ENCODE measurements at regions not wholly inside any gene's neighbourhood (a gene's known extent, or its start where the extent isn't known, plus 50 kb on each side); places are given as distances from the start of the nearest gene placed in this dataset.

- Histone ChIP-seq H3K9me3 (ENCODE audit: control insufficient read depth, low read length) (no peaks in the 10 kb centered on the region), H3K27me3 (ENCODE audit: control insufficient read depth, insufficient read depth, low read length, poor library complexity, severe bottlenecking) (peaks cover 31% of the 10 kb centered on the region), H3K4me3 (ENCODE audit: insufficient read depth, low read depth, low read length) (no peak overlapping the region), H3K4me1 (ENCODE audit: control insufficient read depth, insufficient read depth, low read length) (peaks cover 10% of the 10 kb centered on the region), H3K27ac (ENCODE audit: insufficient read depth, low read depth, low read length, poor library complexity, severe bottlenecking) (no peak overlapping the region), H3K36me3 (ENCODE audit: control insufficient read depth, insufficient read depth, low read length) (no peaks in the 10 kb centered on the region)
- WGBS, 2 experiments, result 81 to 84% methylated on average over 8 of the region's 8 CpGs
These were observed 771.3 kb upstream of the TBX3 start for GRCh38 chr12:115455268-115455681.

GRCh38 chr12:115452751-115453281, 768.8 kb upstream of the TBX3 start:
- 31 to 32% methylated on average over 10 of the region's 10 CpGs for WGBS, 2 experiments
- H3K9me3 ChIP-seq (ENCODE audit: control insufficient read depth, low read length), result no peaks in the 10 kb centered on the region

GRCh38 chr12:115451780-115452736, 768.1 kb upstream of the TBX3 start:
- 1% methylated on average over 72 to 83 of the region's 83 CpGs for WGBS, 2 experiments
- peaks cover 13% of the 10 kb centered on the region for H3K4me1 ChIP-seq (ENCODE audit: control insufficient read depth, insufficient read depth, low read length)

More at GRCh38 chr12:115452751-115453281, 768.8 kb upstream of the TBX3 start:
- H3K4me1 ChIP-seq (ENCODE audit: control insufficient read depth, insufficient read depth, low read length), result peaks cover 13% of the 10 kb centered on the region
- H3K36me3 ChIP-seq (ENCODE audit: control insufficient read depth, insufficient read depth, low read length), result no peaks in the 10 kb centered on the region
- H3K27me3 ChIP-seq (ENCODE audit: control insufficient read depth, insufficient read depth, low read length, poor library complexity, severe bottlenecking), result peaks cover 42% of the 10 kb centered on the region
- no peak overlapping the region for H3K27ac ChIP-seq (ENCODE audit: insufficient read depth, low read depth, low read length, poor library complexity, severe bottlenecking)
- H3K4me3 ChIP-seq (ENCODE audit: insufficient read depth, low read depth, low read length), result no peak overlapping the region

GRCh38 chr12:115451151-115451779, 767.3 kb upstream of the TBX3 start:
- Histone ChIP-seq H3K27ac (ENCODE audit: insufficient read depth, low read depth, low read length, poor library complexity, severe bottlenecking) (no peak overlapping the region), H3K36me3 (ENCODE audit: control insufficient read depth, insufficient read depth, low read length) (no peaks in the 10 kb centered on the region), H3K4me3 (ENCODE audit: insufficient read depth, low read depth, low read length) (peak overlapping the region; percentile 29), H3K27me3 (ENCODE audit: control insufficient read depth, insufficient read depth, low read length, poor library complexity, severe bottlenecking) (peaks cover 42% of the 10 kb centered on the region), H3K9me3 (ENCODE audit: control insufficient read depth, low read length) (no peaks in the 10 kb centered on the region), H3K4me1 (ENCODE audit: control insufficient read depth, insufficient read depth, low read length) (peaks cover 13% of the 10 kb centered on the region)
- WGBS, 2 experiments, result 46 to 49% methylated on average over 12 of the region's 12 CpGs

More at GRCh38 chr12:115451780-115452736, 768.1 kb upstream of the TBX3 start:
- Histone ChIP-seq H3K9me3 (ENCODE audit: control insufficient read depth, low read length) (no peaks in the 10 kb centered on the region), H3K4me3 (ENCODE audit: insufficient read depth, low read depth, low read length) (peak overlapping the region; percentile 29), H3K36me3 (ENCODE audit: control insufficient read depth, insufficient read depth, low read length) (no peaks in the 10 kb centered on the region), H3K27me3 (ENCODE audit: control insufficient read depth, insufficient read depth, low read length, poor library complexity, severe bottlenecking) (peaks cover 42% of the 10 kb centered on the region), H3K27ac (ENCODE audit: insufficient read depth, low read depth, low read length, poor library complexity, severe bottlenecking) (no peak overlapping the region)

- Histone ChIP-seq H3K27me3 (ENCODE audit: control insufficient read depth, insufficient read depth, low read length, poor library complexity, severe bottlenecking) (peaks cover 42% of the 10 kb centered on the region), H3K36me3 (ENCODE audit: control insufficient read depth, insufficient read depth, low read length) (no peaks in the 10 kb centered on the region), H3K4me1 (ENCODE audit: control insufficient read depth, insufficient read depth, low read length) (peaks cover 13% of the 10 kb centered on the region), H3K9me3 (ENCODE audit: control insufficient read depth, low read length) (no peaks in the 10 kb centered on the region), H3K27ac (ENCODE audit: insufficient read depth, low read depth, low read length, poor library complexity, severe bottlenecking) (no peak overlapping the region), H3K4me3 (ENCODE audit: insufficient read depth, low read depth, low read length) (no peak overlapping the region)
- 80% methylated on average over 8 of the region's 8 CpGs for WGBS, 2 experiments
These were observed 766.7 kb upstream of the TBX3 start for GRCh38 chr12:115450710-115451109.

GRCh38 chr12:115450017-115450416, 766.0 kb upstream of the TBX3 start:
- no peak overlapping the region for H3K27ac ChIP-seq (ENCODE audit: insufficient read depth, low read depth, low read length, poor library complexity, severe bottlenecking)
- no peaks in the 10 kb centered on the region for H3K36me3 ChIP-seq (ENCODE audit: control insufficient read depth, insufficient read depth, low read length)
- peaks cover 13% of the 10 kb centered on the region for H3K4me1 ChIP-seq (ENCODE audit: control insufficient read depth, insufficient read depth, low read length)
- H3K27me3 ChIP-seq (ENCODE audit: control insufficient read depth, insufficient read depth, low read length, poor library complexity, severe bottlenecking), result peaks cover 42% of the 10 kb centered on the region
- no peaks in the 10 kb centered on the region for H3K9me3 ChIP-seq (ENCODE audit: control insufficient read depth, low read length)
- WGBS, 2 experiments, result 28 to 39% methylated on average over 3 of the region's 3 CpGs
- H3K4me3 ChIP-seq (ENCODE audit: insufficient read depth, low read depth, low read length), result no peak overlapping the region

- H3K4me1 ChIP-seq (ENCODE audit: control insufficient read depth, insufficient read depth, low read length), result peaks cover 13% of the 10 kb centered on the region
- WGBS, 2 experiments, result 78 to 84% methylated on average over 5 of the region's 5 CpGs
- no peaks in the 10 kb centered on the region for H3K9me3 ChIP-seq (ENCODE audit: control insufficient read depth, low read length)
These were observed 765.6 kb upstream of the TBX3 start for GRCh38 chr12:115449526-115449925.

GRCh38 chr12:115444346-115444745, 760.4 kb upstream of the TBX3 start:
- Histone ChIP-seq H3K4me1 (ENCODE audit: control insufficient read depth, insufficient read depth, low read length) (peaks cover 3% of the 10 kb centered on the region), H3K27ac (ENCODE audit: insufficient read depth, low read depth, low read length, poor library complexity, severe bottlenecking) (no peak overlapping the region), H3K4me3 (ENCODE audit: insufficient read depth, low read depth, low read length) (no peak overlapping the region), H3K9me3 (ENCODE audit: control insufficient read depth, low read length) (no peaks in the 10 kb centered on the region), H3K27me3 (ENCODE audit: control insufficient read depth, insufficient read depth, low read length, poor library complexity, severe bottlenecking) (peaks cover 2% of the 10 kb centered on the region), H3K36me3 (ENCODE audit: control insufficient read depth, insufficient read depth, low read length) (no peaks in the 10 kb centered on the region)
- no CpG with 5 or more reads among the region's 1 CpG for WGBS, 2 experiments

More at GRCh38 chr12:115449526-115449925, 765.6 kb upstream of the TBX3 start:
- Histone ChIP-seq H3K27me3 (ENCODE audit: control insufficient read depth, insufficient read depth, low read length, poor library complexity, severe bottlenecking) (peaks cover 42% of the 10 kb centered on the region), H3K36me3 (ENCODE audit: control insufficient read depth, insufficient read depth, low read length) (no peaks in the 10 kb centered on the region), H3K27ac (ENCODE audit: insufficient read depth, low read depth, low read length, poor library complexity, severe bottlenecking) (no peak overlapping the region), H3K4me3 (ENCODE audit: insufficient read depth, low read depth, low read length) (no peak overlapping the region)

- H3K4me1 ChIP-seq (ENCODE audit: control insufficient read depth, insufficient read depth, low read length), result no peaks in the 10 kb centered on the region
- no peaks in the 10 kb centered on the region for H3K27me3 ChIP-seq (ENCODE audit: control insufficient read depth, insufficient read depth, low read length, poor library complexity, severe bottlenecking)
- H3K9me3 ChIP-seq (ENCODE audit: control insufficient read depth, low read length), result no peaks in the 10 kb centered on the region
- 94 to 95% methylated on average over 4 of the region's 4 CpGs for WGBS, 2 experiments
- H3K36me3 ChIP-seq (ENCODE audit: control insufficient read depth, insufficient read depth, low read length), result no peaks in the 10 kb centered on the region
- H3K4me3 ChIP-seq (ENCODE audit: insufficient read depth, low read depth, low read length), result no peak overlapping the region
- no peak overlapping the region for H3K27ac ChIP-seq (ENCODE audit: insufficient read depth, low read depth, low read length, poor library complexity, severe bottlenecking)
These were observed 759.5 kb upstream of the TBX3 start for GRCh38 chr12:115443351-115443938.

GRCh38 chr12:115440438-115440837, 756.5 kb upstream of the TBX3 start:
- no peaks in the 10 kb centered on the region for H3K36me3 ChIP-seq (ENCODE audit: control insufficient read depth, insufficient read depth, low read length)
- 87 to 90% methylated on average over 3 of the region's 3 CpGs for WGBS, 2 experiments
- H3K27me3 ChIP-seq (ENCODE audit: control insufficient read depth, insufficient read depth, low read length, poor library complexity, severe bottlenecking), result no peaks in the 10 kb centered on the region
- H3K9me3 ChIP-seq (ENCODE audit: control insufficient read depth, low read length), result no peaks in the 10 kb centered on the region
- H3K27ac ChIP-seq (ENCODE audit: insufficient read depth, low read depth, low read length, poor library complexity, severe bottlenecking), result no peak overlapping the region
- no peaks in the 10 kb centered on the region for H3K4me1 ChIP-seq (ENCODE audit: control insufficient read depth, insufficient read depth, low read length)
- H3K4me3 ChIP-seq (ENCODE audit: insufficient read depth, low read depth, low read length), result no peak overlapping the region
